GM19035 (cell line): ENCODE measurements at regions not wholly inside any gene's neighbourhood (a gene's known extent, or its start where the extent isn't known, plus 50 kb on each side); places are given as distances from the start of the nearest gene placed in this dataset.
"Not testable (repeated sequence)": the region's sequence is repeated elsewhere in the genome, so short reads cannot be mapped to it uniquely, and the experiment has no call there.

Experiments
- ATAC-seq: cut with Tn5 transposase; IDR thresholded peaks from one replicate; pipeline ENCODE4 v1.9.1; 2021; ENCODE audit not compliant: unreplicated experiment

GRCh38 chr17:33987162-33987561, 267.9 kb upstream of the CCL2 start:
- ATAC-seq, result no peak

- no peak for ATAC-seq
Observed at GRCh38 chr17:33989361-33990148, 265.5 kb upstream of the CCL2 start.

- no peak for ATAC-seq
Observed at GRCh38 chr17:33990943-33991706, 264.0 kb upstream of the CCL2 start.

GRCh38 chr17:33992113-33992512, 263.0 kb upstream of the CCL2 start:
- ATAC-seq, result no peak

- no peak for ATAC-seq
Observed at GRCh38 chr17:34000639-34001038, 254.4 kb upstream of the CCL2 start.

- no peak for ATAC-seq
Observed at GRCh38 chr17:34001246-34001645, 253.8 kb upstream of the CCL2 start.

- no peak for ATAC-seq
Observed at GRCh38 chr17:34006126-34006525, 249.0 kb upstream of the CCL2 start.

- no peak for ATAC-seq
Observed at GRCh38 chr17:34008125-34008524, 247.0 kb upstream of the CCL2 start.

- no peak for ATAC-seq
Observed at GRCh38 chr17:34009912-34010311, 245.2 kb upstream of the CCL2 start.

- ATAC-seq, result no peak
Observed at GRCh38 chr17:34010534-34010933, 244.6 kb upstream of the CCL2 start.

- ATAC-seq, result no peak
Observed at GRCh38 chr17:34011599-34011998, 243.5 kb upstream of the CCL2 start.

GRCh38 chr17:34012709-34013375, 242.2 kb upstream of the CCL2 start:
- no peak for ATAC-seq

GRCh38 chr17:34015253-34015652, 239.8 kb upstream of the CCL2 start:
- no peak for ATAC-seq

GRCh38 chr17:34024386-34024785, 230.7 kb upstream of the CCL2 start:
- ATAC-seq, result no peak

GRCh38 chr17:34024806-34025551, 230.1 kb upstream of the CCL2 start:
- ATAC-seq, result no peak

GRCh38 chr17:34030601-34031000, 224.5 kb upstream of the CCL2 start:
- ATAC-seq, result not testable (repeated sequence)

GRCh38 chr17:34032305-34032704, 222.8 kb upstream of the CCL2 start:
- not testable (repeated sequence) for ATAC-seq

- not testable (repeated sequence) for ATAC-seq
Observed at GRCh38 chr17:34038786-34039185, 216.3 kb upstream of the CCL2 start.

- not testable (repeated sequence) for ATAC-seq
Observed at GRCh38 chr17:34039213-34039612, 215.9 kb upstream of the CCL2 start.

GRCh38 chr17:34039759-34040555, 215.1 kb upstream of the CCL2 start:
- ATAC-seq, result not testable (repeated sequence)
